RWPE2 (cell line): ENCODE measurements at regions not wholly inside any gene's neighbourhood (a gene's known extent, or its start where the extent isn't known, plus 50 kb on each side); places are given as distances from the start of the nearest gene placed in this dataset.

Experiments
- ATAC-seq: fragments of 200-7000 bp; cut with Tn5 transposase; 3 replicates; pipeline ENCODE4 v1.9.1; 2021; ENCODE audit warnings: low read depth
- DNase-seq: peaks from one replicate; pipeline ENCODE4 v3.0.0-alpha.2; 2020; ENCODE audit warnings: low spot score
- H3K27ac ChIP-seq: fragments of 450-650 bp; 2 replicates; pipeline ENCODE4 v1.5.1; 2017; ENCODE audit warnings: mild to moderate bottlenecking; ENCODE audit not compliant: poor library complexity, severe bottlenecking
- H3K27me3 ChIP-seq: fragments of 250-450 bp; sonication (Bioruptor Pico); 2 replicates; pipeline ENCODE4 v1.5.1; 2021; ENCODE audit warnings: mild to moderate bottlenecking, moderate library complexity; ENCODE audit not compliant: insufficient read depth, poor library complexity, severe bottlenecking
- H3K36me3 ChIP-seq: fragments of 250-450 bp; sonication (Bioruptor Pico); 2 replicates; pipeline ENCODE4 v1.5.1; 2020; ENCODE audit warnings: low read depth, mild to moderate bottlenecking, moderate library complexity
- H3K4me1 ChIP-seq: fragments of 250-450 bp; sonication (Bioruptor Pico); 2 replicates; pipeline ENCODE4 v1.5.1; 2021; ENCODE audit warnings: mild to moderate bottlenecking, moderate library complexity; ENCODE audit not compliant: insufficient read depth, poor library complexity, severe bottlenecking
- H3K4me3 ChIP-seq: fragments of 250-450 bp; sonication (Bioruptor Pico); 2 replicates; pipeline ENCODE4 v1.5.1; 2021; ENCODE audit warnings: mild to moderate bottlenecking, moderate library complexity; ENCODE audit not compliant: severe bottlenecking
- H3K9me3 ChIP-seq: fragments of 250-450 bp; sonication (Bioruptor Pico); 2 replicates; pipeline ENCODE4 v1.5.1; 2021; ENCODE audit warnings: mild to moderate bottlenecking, moderate library complexity; ENCODE audit not compliant: severe bottlenecking
- TF ChIP-seq, protein P1 (sequence below): fragments of 450-650 bp; IDR thresholded peaks from one replicate; pipeline ENCODE4 v1.5.1; 2017; ENCODE audit warnings: mild to moderate bottlenecking, moderate library complexity; ENCODE audit not compliant: poor library complexity, severe bottlenecking

DNA sequence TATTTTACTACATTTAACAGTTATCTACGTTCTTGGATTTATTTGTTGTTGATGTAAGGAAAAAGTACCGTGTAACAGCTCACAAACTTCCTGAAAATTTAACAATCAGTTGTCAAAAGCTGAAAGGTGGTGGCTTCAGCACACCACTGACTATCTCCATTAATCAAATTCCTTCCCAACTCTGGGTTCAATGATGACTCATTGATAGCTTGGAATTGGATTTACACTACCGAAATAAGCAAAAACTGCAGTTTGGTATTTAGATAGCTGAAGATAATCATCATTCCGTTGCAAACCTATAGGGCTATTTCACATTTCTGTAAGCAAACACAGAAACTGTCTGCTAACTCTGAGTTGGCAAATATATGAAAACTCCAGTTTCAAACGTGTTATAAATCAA is 322.3 kb upstream of the TFPI start:
- Histone ChIP-seq H3K9me3 (no peaks in the 10 kb centered on the region), H3K4me1 (no peaks in the 10 kb centered on the region), H3K4me3 (no peak overlapping the region), H3K36me3 (no peaks in the 10 kb centered on the region), H3K27me3 (no peaks in the 10 kb centered on the region), H3K27ac (no peak overlapping the region)
- TF ChIP-seq, protein P1, sequence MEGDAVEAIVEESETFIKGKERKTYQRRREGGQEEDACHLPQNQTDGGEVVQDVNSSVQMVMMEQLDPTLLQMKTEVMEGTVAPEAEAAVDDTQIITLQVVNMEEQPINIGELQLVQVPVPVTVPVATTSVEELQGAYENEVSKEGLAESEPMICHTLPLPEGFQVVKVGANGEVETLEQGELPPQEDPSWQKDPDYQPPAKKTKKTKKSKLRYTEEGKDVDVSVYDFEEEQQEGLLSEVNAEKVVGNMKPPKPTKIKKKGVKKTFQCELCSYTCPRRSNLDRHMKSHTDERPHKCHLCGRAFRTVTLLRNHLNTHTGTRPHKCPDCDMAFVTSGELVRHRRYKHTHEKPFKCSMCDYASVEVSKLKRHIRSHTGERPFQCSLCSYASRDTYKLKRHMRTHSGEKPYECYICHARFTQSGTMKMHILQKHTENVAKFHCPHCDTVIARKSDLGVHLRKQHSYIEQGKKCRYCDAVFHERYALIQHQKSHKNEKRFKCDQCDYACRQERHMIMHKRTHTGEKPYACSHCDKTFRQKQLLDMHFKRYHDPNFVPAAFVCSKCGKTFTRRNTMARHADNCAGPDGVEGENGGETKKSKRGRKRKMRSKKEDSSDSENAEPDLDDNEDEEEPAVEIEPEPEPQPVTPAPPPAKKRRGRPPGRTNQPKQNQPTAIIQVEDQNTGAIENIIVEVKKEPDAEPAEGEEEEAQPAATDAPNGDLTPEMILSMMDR = no peak
- ATAC-seq (no peak), DNase-seq (no peak)

DNA sequence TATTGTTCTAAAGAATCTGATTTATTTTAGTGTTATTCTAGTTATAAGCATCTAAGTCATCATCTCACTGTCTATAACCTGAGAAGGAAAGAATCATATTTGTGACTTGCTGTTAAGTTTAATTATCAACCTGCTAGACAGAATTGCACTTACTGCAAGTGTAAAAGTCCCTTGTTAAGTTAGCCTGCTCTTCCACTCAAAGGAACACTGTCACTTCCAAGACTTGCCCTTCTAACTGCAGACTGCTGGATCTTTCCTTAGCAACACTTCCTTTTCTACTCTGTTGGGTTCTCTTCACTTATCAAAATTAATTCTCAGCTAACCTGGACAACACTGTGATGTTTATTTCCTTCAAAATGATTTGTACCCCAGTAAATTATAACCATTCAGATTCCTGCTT is 323.2 kb upstream of the TFPI start:
- H3K27me3 ChIP-seq = no peaks in the 10 kb centered on the region
- TF ChIP-seq, protein P1 = no peak
- no peaks in the 10 kb centered on the region for H3K36me3 ChIP-seq
- no peak for ATAC-seq
- H3K9me3 ChIP-seq = no peaks in the 10 kb centered on the region
- H3K4me1 ChIP-seq = no peaks in the 10 kb centered on the region
- H3K4me3 ChIP-seq = no peak overlapping the region
- DNase-seq = no peak
- H3K27ac ChIP-seq = no peak overlapping the region

DNA sequence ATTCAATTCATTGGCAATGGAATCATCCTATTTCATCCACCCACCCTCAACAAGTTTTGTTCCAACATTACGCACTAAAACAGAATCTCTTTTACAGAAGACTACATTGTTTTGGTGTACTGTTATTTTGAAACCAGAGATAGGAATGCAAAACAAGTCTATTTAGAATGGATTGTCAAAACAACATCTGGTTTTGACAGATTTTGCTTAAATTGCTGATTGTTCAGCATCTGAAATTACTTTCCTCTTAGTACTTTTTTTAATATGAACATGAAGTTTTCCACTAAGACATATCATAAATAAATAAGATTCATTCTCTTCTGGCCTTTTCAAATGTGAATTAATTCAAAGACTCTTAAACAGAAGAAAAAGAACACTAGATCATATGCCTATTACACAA is 323.9 kb upstream of the TFPI start:
- Histone ChIP-seq H3K27ac (no peak overlapping the region), H3K4me1 (no peaks in the 10 kb centered on the region), H3K27me3 (no peaks in the 10 kb centered on the region), H3K4me3 (no peak overlapping the region), H3K36me3 (no peaks in the 10 kb centered on the region), H3K9me3 (no peaks in the 10 kb centered on the region)
- DNase-seq (no peak), ATAC-seq (no peak)
- TF ChIP-seq, protein P1 = no peak

DNA sequence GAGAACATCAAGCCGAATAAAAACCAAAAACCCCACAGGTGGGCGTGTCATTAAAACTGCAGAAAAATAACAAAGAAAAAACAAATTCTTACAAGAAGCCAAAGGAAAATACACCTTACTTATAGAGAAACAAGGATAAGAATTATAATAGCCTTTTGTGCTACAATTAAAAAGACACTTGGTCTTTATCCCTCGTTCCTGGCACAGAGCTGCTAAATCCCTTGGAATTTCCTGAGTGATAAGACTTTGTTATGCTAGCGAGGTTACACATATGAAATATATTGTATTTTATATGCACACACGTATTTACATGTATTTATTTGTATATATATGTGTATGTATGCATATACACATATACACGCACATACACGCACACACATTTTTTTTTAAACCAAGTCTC is 325.3 kb upstream of the TFPI start:
- Histone ChIP-seq H3K36me3 (no peaks in the 10 kb centered on the region), H3K27me3 (no peaks in the 10 kb centered on the region), H3K4me3 (no peak overlapping the region), H3K4me1 (no peaks in the 10 kb centered on the region), H3K27ac (no peak overlapping the region), H3K9me3 (no peaks in the 10 kb centered on the region)
- ATAC-seq = no peak
- no peak for DNase-seq
- TF ChIP-seq, protein P1 = no peak

DNA sequence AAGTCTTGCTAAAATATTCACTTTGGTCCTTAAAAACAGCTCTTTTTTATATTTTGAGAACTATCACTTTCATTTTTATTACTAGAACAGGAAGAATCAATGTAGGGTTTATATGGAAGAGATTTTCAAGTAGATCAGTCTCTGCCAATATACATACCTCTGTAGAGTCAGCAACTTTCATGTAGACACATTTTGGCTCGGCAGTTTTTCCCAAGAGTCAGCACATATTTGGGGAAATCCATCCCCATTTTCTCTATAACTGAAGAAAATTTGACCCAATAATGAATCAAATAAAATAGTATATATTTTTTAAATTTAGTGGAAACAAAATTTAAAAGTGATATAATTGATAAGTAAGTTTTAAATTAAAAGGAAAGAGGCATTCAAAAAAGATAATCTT is 329.8 kb upstream of the TFPI start:
- TF ChIP-seq, protein P1 = no peak
- Histone ChIP-seq H3K36me3 (no peaks in the 10 kb centered on the region), H3K27me3 (no peaks in the 10 kb centered on the region), H3K9me3 (no peaks in the 10 kb centered on the region), H3K27ac (no peak overlapping the region), H3K4me3 (no peak overlapping the region), H3K4me1 (no peaks in the 10 kb centered on the region)
- no peak for ATAC-seq
- no peak for DNase-seq
